H1 (cell line): ENCODE measurements at regions not wholly inside any gene's neighbourhood (a gene's known extent, or its start where the extent isn't known, plus 50 kb on each side); places are given as distances from the start of the nearest gene placed in this dataset.

ENCODE experiments used
- CBX8 ChIP-seq: fragments of 300-800, 300-1000 bp; sonication (generic); IDR thresholded peaks from 2 replicates; pipeline ENCODE4 v1.7.1; 2016; ENCODE audit warnings: low read depth, low read length, borderline replicate concordance
- CTCF ChIP-seq, 3 experiments: IDR thresholded peaks; 1 replicate in 2 of 3; 2 replicates in 1 of 3; pipeline versions ENCODE4 v1.5.1 to v1.6.1; 2011; ENCODE audit warnings: low read length in 3 of 3, mild to moderate bottlenecking in 3 of 3, inconsistent platforms in 2 of 3, low read depth in 1 of 3, moderate library complexity in 1 of 3; ENCODE audit not compliant: insufficient read depth in 1 of 3; ENCODE audit errors: control extremely low read depth in 1 of 3
- EP300 ChIP-seq, 2 experiments: IDR thresholded peaks; 1 replicate in 1 of 2; 2 replicates in 1 of 2; pipeline ENCODE4 v1.6.1; 2011 to 2012; ENCODE audit warnings: low read depth in 2 of 2, low read length in 2 of 2, mild to moderate bottlenecking in 2 of 2, borderline replicate concordance in 1 of 2, inconsistent platforms in 1 of 2, moderate library complexity in 1 of 2
- EZH2 ChIP-seq: fragments of 200-600 bp; sonication (generic); IDR thresholded peaks from 2 replicates; pipeline ENCODE4 v1.7.1; 2012; ENCODE audit warnings: low read depth, mild to moderate bottlenecking, moderate library complexity, low read length, inconsistent platforms; ENCODE audit not compliant: severe bottlenecking
- GTF2F1 ChIP-seq: IDR thresholded peaks from 2 replicates; pipeline ENCODE4 v1.6.1; 2012; ENCODE audit warnings: low read depth, low read length, improper control_type of control experiment, borderline replicate concordance
- MAX ChIP-seq: IDR thresholded peaks from 2 replicates; pipeline ENCODE4 v1.6.1; 2012; ENCODE audit warnings: inconsistent platforms
- POLR2A ChIP-seq, 2 experiments: IDR thresholded peaks; 1 replicate in 1 of 2; 2 replicates in 1 of 2; pipeline ENCODE4 v1.6.1; 2011; ENCODE audit warnings: low read depth in 2 of 2, low read length in 2 of 2, mild to moderate bottlenecking in 2 of 2; ENCODE audit errors: control extremely low read depth in 1 of 2
- RFX5 ChIP-seq: IDR thresholded peaks from 2 replicates; pipeline ENCODE4 v1.6.1; 2011; ENCODE audit warnings: low read depth, low read length, improper control_type of control experiment, borderline replicate concordance
- TAF1 ChIP-seq: IDR thresholded peaks from 2 replicates; pipeline ENCODE4 v1.6.1; 2011; ENCODE audit warnings: mild to moderate bottlenecking, low read depth, low read length
- YY1 ChIP-seq: IDR thresholded peaks from 2 replicates; pipeline ENCODE4 v1.6.1; 2011; ENCODE audit warnings: low read depth, mild to moderate bottlenecking, low read length

- no peak for TF ChIP-seq CTCF (IDR thresholded peaks at IDR 0.05; ENCODE audit: control extremely low read depth in 1 of 3, insufficient read depth in 1 of 3, low read depth in 1 of 3, low read length in 3 of 3)
- TF ChIP-seq GTF2F1: no peak
- TF ChIP-seq TAF1: no peak
- no peak for TF ChIP-seq POLR2A (IDR thresholded peaks at IDR 0.05; ENCODE audit: control extremely low read depth in 1 of 2, low read depth in 2 of 2, low read length in 2 of 2)
- TF ChIP-seq CBX8: no peak
- no peak for TF ChIP-seq MAX
- no peak for TF ChIP-seq EZH2
- no peak for TF ChIP-seq EP300 (IDR thresholded peaks at IDR 0.05; ENCODE audit: borderline replicate concordance in 1 of 2, low read depth in 2 of 2, low read length in 2 of 2)
- no peak for TF ChIP-seq RFX5
- no peak for TF ChIP-seq YY1
Measured at GRCh38 chr12:19799895-19800602, 360.8 kb downstream of the AEBP2 start.
